AG09309 (cell line): ENCODE measurements at regions not wholly inside any gene's neighbourhood (a gene's known extent, or its start where the extent isn't known, plus 50 kb on each side); places are given as distances from the start of the nearest gene placed in this dataset.

Source experiments
- DNase-seq: peaks from one replicate; pipeline ENCODE4 v3.0.0-alpha.2; 2010; ENCODE audit warnings: low read depth
- H3K4me3 ChIP-seq: 2 replicates; pipeline ENCODE4 v1.5.1; 2011; ENCODE audit warnings: mild to moderate bottlenecking, low read depth, low read length, moderate library complexity; ENCODE audit not compliant: control insufficient read depth
- TF ChIP-seq, protein P1 (sequence below): IDR thresholded peaks from 2 replicates; pipeline ENCODE4 v1.5.1; 2011; ENCODE audit warnings: mild to moderate bottlenecking, low read depth, low read length, inconsistent platforms; ENCODE audit not compliant: insufficient read depth, control insufficient read depth; ENCODE audit errors: missing control alignments

DNA sequence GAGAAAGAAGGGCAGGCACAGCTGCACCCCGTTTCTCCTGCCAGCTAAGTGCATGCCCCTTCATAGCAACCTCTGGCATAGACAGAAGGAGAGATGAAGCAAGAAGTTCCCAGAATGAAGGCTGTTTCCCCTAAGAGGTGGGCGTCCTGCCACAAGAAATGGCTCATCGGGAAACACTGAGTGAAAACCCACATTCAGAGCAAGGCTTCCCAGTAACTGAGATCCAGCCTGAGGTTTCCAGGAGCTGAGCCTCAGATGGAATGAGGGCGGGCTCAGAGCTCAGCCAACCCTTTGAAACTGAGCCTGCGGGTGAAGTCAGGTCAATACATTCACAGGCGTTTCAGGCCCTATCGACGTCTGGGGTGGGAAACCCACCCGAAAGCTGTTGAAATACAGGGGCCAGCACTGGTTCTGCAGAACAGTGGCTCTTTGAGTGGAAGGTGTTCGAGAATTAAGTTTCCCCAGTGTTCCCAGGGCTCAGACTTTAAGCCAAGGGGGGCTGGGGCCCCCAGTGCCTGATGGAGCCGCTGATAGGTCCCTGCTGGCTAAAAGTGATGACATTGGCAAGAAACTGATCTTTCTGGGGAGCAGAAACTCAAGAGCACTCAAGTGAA lies 510.2 kb downstream of the RPS24 start:
- H3K4me3 ChIP-seq = no peak overlapping the region
- DNase-seq = peak; percentile 89
- TF ChIP-seq, protein P1, sequence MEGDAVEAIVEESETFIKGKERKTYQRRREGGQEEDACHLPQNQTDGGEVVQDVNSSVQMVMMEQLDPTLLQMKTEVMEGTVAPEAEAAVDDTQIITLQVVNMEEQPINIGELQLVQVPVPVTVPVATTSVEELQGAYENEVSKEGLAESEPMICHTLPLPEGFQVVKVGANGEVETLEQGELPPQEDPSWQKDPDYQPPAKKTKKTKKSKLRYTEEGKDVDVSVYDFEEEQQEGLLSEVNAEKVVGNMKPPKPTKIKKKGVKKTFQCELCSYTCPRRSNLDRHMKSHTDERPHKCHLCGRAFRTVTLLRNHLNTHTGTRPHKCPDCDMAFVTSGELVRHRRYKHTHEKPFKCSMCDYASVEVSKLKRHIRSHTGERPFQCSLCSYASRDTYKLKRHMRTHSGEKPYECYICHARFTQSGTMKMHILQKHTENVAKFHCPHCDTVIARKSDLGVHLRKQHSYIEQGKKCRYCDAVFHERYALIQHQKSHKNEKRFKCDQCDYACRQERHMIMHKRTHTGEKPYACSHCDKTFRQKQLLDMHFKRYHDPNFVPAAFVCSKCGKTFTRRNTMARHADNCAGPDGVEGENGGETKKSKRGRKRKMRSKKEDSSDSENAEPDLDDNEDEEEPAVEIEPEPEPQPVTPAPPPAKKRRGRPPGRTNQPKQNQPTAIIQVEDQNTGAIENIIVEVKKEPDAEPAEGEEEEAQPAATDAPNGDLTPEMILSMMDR = no peak

DNA sequence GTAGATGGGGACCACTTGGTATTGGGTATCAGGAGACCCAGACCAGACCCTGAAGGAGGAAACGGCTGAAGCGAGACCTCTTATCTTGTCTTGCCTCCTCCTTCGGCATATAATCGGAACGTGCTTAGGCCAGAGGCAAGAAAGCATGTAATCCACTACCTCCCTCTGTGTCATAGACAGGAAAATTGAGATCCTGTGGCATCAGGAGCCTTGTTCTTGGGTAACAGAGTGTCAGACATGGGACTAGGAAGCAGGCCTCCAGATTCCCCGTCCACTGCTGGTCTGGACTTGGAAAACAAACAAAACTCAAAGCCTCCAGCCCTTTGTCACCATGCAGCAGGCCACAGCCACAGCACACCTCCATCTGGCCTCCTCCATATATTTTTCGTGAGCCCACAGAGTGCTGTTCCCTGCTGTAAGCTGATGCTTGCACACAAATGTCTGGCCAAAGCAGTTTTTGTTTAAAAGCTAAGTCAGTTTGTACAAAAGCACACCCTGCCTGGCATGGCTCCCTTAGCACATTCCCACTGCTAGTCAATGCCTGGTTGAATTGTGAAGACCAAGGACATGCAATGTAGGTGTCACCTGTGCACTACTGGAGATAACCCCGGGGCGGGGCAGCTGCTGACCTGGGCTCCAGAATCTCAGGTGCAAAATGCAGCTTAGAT lies 510.9 kb downstream of the RPS24 start:
- TF ChIP-seq, protein P1 = no peak
- DNase-seq = no peak
- no peak overlapping the region for H3K4me3 ChIP-seq

DNA sequence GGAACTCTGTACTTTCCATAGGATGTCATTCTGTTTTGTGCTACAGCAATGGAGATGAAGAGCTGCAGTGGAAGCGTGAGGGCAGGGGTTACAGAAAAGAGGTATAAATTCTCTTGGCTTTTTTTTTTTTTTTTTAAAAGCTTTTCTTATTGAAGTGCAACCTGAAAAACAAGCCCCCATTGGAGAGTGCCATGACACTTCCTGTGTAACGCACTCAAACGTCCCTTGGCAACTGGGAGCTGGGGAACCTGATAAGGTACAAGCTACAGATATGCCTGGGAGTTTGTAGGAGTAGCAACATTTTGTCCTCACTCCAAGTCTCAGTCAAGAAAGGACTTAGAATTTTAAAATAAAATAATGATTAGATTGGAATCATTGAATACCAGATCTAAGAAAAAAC lies 512.1 kb downstream of the RPS24 start:
- DNase-seq = no peak
- H3K4me3 ChIP-seq = no peak overlapping the region
- TF ChIP-seq, protein P1 = no peak

DNA sequence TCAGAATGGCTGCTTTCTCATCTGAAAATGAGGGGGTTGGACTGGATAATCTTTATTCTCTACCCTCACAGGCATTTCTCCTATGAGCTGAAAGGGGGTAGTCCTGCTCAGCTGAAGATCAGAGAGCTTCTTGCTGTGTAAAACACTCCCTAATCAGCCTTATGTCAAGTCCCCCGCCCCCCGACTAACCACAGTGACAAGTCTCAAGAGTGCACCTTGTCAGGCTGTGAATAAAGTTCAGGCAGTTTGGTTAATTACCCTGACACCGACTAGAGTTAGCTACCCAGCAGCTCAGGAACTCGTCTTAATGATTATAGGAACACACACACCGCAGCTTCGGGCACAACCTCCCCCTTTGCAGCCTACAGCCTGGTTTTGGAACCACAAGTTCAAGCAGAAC lies 513.7 kb downstream of the RPS24 start:
- no peak for DNase-seq
- TF ChIP-seq, protein P1 = no peak
- no peak overlapping the region for H3K4me3 ChIP-seq

DNA sequence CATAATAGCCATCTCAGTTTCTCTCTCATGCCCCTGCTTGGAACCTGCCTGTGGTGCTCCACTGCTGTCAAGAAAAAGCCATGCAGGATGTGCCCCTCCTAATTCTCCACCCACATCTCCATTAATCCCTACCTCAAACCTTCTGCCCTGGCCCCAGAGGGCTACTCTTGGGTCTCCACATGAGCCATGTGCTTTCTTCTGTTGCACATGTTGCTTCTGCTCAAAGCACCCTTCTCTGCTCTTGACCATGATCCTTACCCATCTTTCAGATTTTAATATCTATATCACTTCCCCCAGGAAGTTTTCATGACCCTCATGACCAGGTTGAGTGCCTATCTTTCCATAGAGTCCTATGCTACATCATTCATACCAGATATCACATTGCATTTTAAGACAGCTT lies 514.2 kb downstream of the RPS24 start:
- no peak for DNase-seq
- no peak overlapping the region for H3K4me3 ChIP-seq
- TF ChIP-seq, protein P1 = no peak

DNA sequence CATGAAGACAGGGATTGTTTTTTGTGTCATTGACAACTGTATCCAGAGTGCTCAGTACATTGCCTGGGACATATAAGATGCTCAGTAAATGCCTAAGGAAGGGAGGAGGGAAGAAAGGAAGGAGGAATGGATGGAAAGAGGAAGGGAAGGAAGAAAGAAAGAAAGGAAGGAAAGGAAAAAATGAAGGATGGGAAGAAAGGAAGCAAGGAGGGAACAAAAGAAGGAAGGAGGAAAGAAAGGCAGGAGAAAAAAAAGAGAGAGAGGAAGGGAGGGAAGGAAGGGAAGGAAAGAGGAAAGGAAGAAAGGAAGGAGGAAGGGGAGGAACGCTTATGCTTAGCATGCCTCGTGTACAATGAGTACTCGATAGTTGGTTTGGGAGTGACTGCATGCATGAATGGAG lies 514.7 kb downstream of the RPS24 start:
- TF ChIP-seq, protein P1 = no peak
- no peak for DNase-seq
- no peak overlapping the region for H3K4me3 ChIP-seq
